Lower leg skin (tissue), 3 donors: ENCODE measurements at regions not wholly inside any gene's neighbourhood (a gene's known extent, or its start where the extent isn't known, plus 50 kb on each side); places are given as distances from the start of the nearest gene placed in this dataset.

Source experiments
- CTCF ChIP-seq, 3 donors: fragments of 450-650 bp; IDR thresholded peaks; one replicate each; pipeline ENCODE4 v1.5.1; 2016; ENCODE audit warnings: antibody characterized with exemption in 3 of 3, mild to moderate bottlenecking in 3 of 3, moderate library complexity in 2 of 3
- POLR2A ChIP-seq, 2 donors: fragments of 450-650 bp; IDR thresholded peaks; one replicate each; pipeline ENCODE4 v1.6.1; 2016 to 2017; ENCODE audit warnings: antibody characterized with exemption in 2 of 2, mild to moderate bottlenecking in 1 of 2, moderate library complexity in 1 of 2

GRCh38 chr9:126198854-126199253 lies 127.8 kb upstream of the MVB12B start:
- no peak for TF ChIP-seq CTCF (IDR thresholded peaks at IDR 0.05)
- TF ChIP-seq POLR2A (IDR thresholded peaks at IDR 0.05) = no peak
